ENCODE measurements at regions not wholly inside any gene's neighbourhood (a gene's known extent, or its start where the extent isn't known, plus 50 kb on each side); places are given as distances from the start of the nearest gene placed in this dataset.

- no peaks in the 10 kb centered on the region for H3K4me1 ChIP-seq (ENCODE audit: control insufficient read depth in 2 of 2, insufficient read depth in 1 of 2, low read depth in 1 of 2, low read length in 2 of 2)
Observed at GRCh38 chr1:55368698-55369097, 153.5 kb upstream of the USP24 start.

GRCh38 chr1:55367273-55367672 is 152.1 kb upstream of the USP24 start:
- Histone ChIP-seq H2BK15ac (ENCODE audit: low read length) (no peak overlapping the region), H3K9me3 (replicated peaks in 1 of 2; ENCODE audit: control insufficient read depth in 2 of 2, insufficient read depth in 1 of 2, low read depth in 1 of 2, low read length in 2 of 2) (no peaks in the 10 kb centered on the region), H2BK120ac (ENCODE audit: low read depth, low read length) (no peak overlapping the region), H3K36me3 (replicated peaks in 1 of 2; ENCODE audit: control insufficient read depth in 2 of 2, insufficient read depth in 2 of 2, low read length in 2 of 2) (no peaks in the 10 kb centered on the region), H2AFZ (ENCODE audit: low read length) (no peak overlapping the region), H3K4me3 (ENCODE audit: low read length in 2 of 2) (no peak overlapping the region), H3K14ac (ENCODE audit: low read length) (no peak overlapping the region), H3K4ac (ENCODE audit: low read length) (no peak overlapping the region), H2BK12ac (ENCODE audit: low read length) (no peak overlapping the region), H4K8ac (ENCODE audit: low read depth, low read length) (no peak overlapping the region), H3K4me2 (ENCODE audit: insufficient read depth, low read length, poor library complexity, severe bottlenecking) (no peak overlapping the region), H3K9ac (ENCODE audit: low read depth, low read length, poor library complexity) (no peak overlapping the region), H3K4me1 (ENCODE audit: control insufficient read depth in 2 of 2, insufficient read depth in 1 of 2, low read depth in 1 of 2, low read length in 2 of 2) (no peaks in the 10 kb centered on the region), H3K23ac (ENCODE audit: low read depth, low read length, poor library complexity) (no peak overlapping the region), H2BK5ac (ENCODE audit: low read length) (no peak overlapping the region), H2AK5ac (ENCODE audit: low read depth, low read length) (no peak overlapping the region), H3K18ac (ENCODE audit: low read length) (peak overlapping the region; percentile 15), H3K27me3 (ENCODE audit: control insufficient read depth in 3 of 3, insufficient read depth in 3 of 3, low read depth in 1 of 3, low read length in 3 of 3) (no peaks in the 10 kb centered on the region), H3K27ac (replicated peaks; ENCODE audit: low read length) (no peak overlapping the region), H4K91ac (ENCODE audit: low read depth, low read length, poor library complexity) (no peak overlapping the region), H3K79me1 (ENCODE audit: low read depth, low read length) (no peaks in the 10 kb centered on the region)
- no peak for DNase-seq (ENCODE audit: low spot score)
- WGBS, 2 donors (ENCODE audit: extremely low coverage in 2 of 2, insufficient read length in 2 of 2, insufficient replicate concordance in 1 of 2) = no CpG with 5 or more reads among the region's 7 CpGs

More at GRCh38 chr1:55368698-55369097, 153.5 kb upstream of the USP24 start:
- Histone ChIP-seq H2BK12ac (ENCODE audit: low read length) (no peak overlapping the region), H3K27ac (replicated peaks; ENCODE audit: low read length) (no peak overlapping the region), H2AK5ac (ENCODE audit: low read depth, low read length) (no peak overlapping the region), H2BK5ac (ENCODE audit: low read length) (no peak overlapping the region), H3K4me3 (ENCODE audit: low read length in 2 of 2) (no peak overlapping the region), H3K18ac (ENCODE audit: low read length) (no peak overlapping the region), H3K9ac (ENCODE audit: low read depth, low read length, poor library complexity) (no peak overlapping the region), H3K79me1 (ENCODE audit: low read depth, low read length) (no peaks in the 10 kb centered on the region), H4K8ac (ENCODE audit: low read depth, low read length) (no peak overlapping the region), H3K4me2 (ENCODE audit: insufficient read depth, low read length, poor library complexity, severe bottlenecking) (no peak overlapping the region), H2AFZ (ENCODE audit: low read length) (no peak overlapping the region), H3K4ac (ENCODE audit: low read length) (no peak overlapping the region), H2BK15ac (ENCODE audit: low read length) (no peak overlapping the region), H3K23ac (ENCODE audit: low read depth, low read length, poor library complexity) (no peak overlapping the region), H3K27me3 (ENCODE audit: control insufficient read depth in 3 of 3, insufficient read depth in 3 of 3, low read depth in 1 of 3, low read length in 3 of 3) (no peaks in the 10 kb centered on the region), H3K14ac (ENCODE audit: low read length) (no peak overlapping the region), H3K9me3 (replicated peaks in 1 of 2; ENCODE audit: control insufficient read depth in 2 of 2, insufficient read depth in 1 of 2, low read depth in 1 of 2, low read length in 2 of 2) (no peaks in the 10 kb centered on the region), H4K91ac (ENCODE audit: low read depth, low read length, poor library complexity) (no peak overlapping the region), H2BK120ac (ENCODE audit: low read depth, low read length) (no peak overlapping the region), H3K36me3 (replicated peaks in 1 of 2; ENCODE audit: control insufficient read depth in 2 of 2, insufficient read depth in 2 of 2, low read length in 2 of 2) (no peaks in the 10 kb centered on the region)
- DNase-seq (ENCODE audit: low spot score) = no peak
- no CpG with 5 or more reads among the region's 3 CpGs for WGBS, 2 donors (ENCODE audit: extremely low coverage in 2 of 2, insufficient read length in 2 of 2, insufficient replicate concordance in 1 of 2)

GRCh38 chr1:55364216-55364615 is 149.1 kb upstream of the USP24 start:
- Histone ChIP-seq H3K4me3 (ENCODE audit: low read length in 2 of 2) (no peak overlapping the region), H3K4ac (ENCODE audit: low read length) (no peak overlapping the region), H3K27ac (replicated peaks; ENCODE audit: low read length) (no peak overlapping the region), H2AFZ (ENCODE audit: low read length) (no peak overlapping the region), H2BK120ac (ENCODE audit: low read depth, low read length) (no peak overlapping the region), H2BK12ac (ENCODE audit: low read length) (no peak overlapping the region), H3K18ac (ENCODE audit: low read length) (no peak overlapping the region), H2BK5ac (ENCODE audit: low read length) (no peak overlapping the region), H3K4me2 (ENCODE audit: insufficient read depth, low read length, poor library complexity, severe bottlenecking) (no peak overlapping the region), H3K79me1 (ENCODE audit: low read depth, low read length) (no peaks in the 10 kb centered on the region), H2AK5ac (ENCODE audit: low read depth, low read length) (no peak overlapping the region), H3K23ac (ENCODE audit: low read depth, low read length, poor library complexity) (no peak overlapping the region), H3K36me3 (replicated peaks in 1 of 2; ENCODE audit: control insufficient read depth in 2 of 2, insufficient read depth in 2 of 2, low read length in 2 of 2) (no peaks in the 10 kb centered on the region), H3K27me3 (ENCODE audit: control insufficient read depth in 3 of 3, insufficient read depth in 3 of 3, low read depth in 1 of 3, low read length in 3 of 3) (no peaks in the 10 kb centered on the region), H2BK15ac (ENCODE audit: low read length) (no peak overlapping the region), H3K9me3 (replicated peaks in 1 of 2; ENCODE audit: control insufficient read depth in 2 of 2, insufficient read depth in 1 of 2, low read depth in 1 of 2, low read length in 2 of 2) (no peaks in the 10 kb centered on the region), H4K8ac (ENCODE audit: low read depth, low read length) (no peak overlapping the region), H3K4me1 (ENCODE audit: control insufficient read depth in 2 of 2, insufficient read depth in 1 of 2, low read depth in 1 of 2, low read length in 2 of 2) (no peaks in the 10 kb centered on the region), H4K91ac (ENCODE audit: low read depth, low read length, poor library complexity) (no peak overlapping the region), H3K9ac (ENCODE audit: low read depth, low read length, poor library complexity) (no peak overlapping the region), H3K14ac (ENCODE audit: low read length) (no peak overlapping the region)
- DNase-seq (ENCODE audit: low spot score) = no peak
- no CpG with 5 or more reads among the region's 3 CpGs for WGBS, 2 donors (ENCODE audit: extremely low coverage in 2 of 2, insufficient read length in 2 of 2, insufficient replicate concordance in 1 of 2)

- no peak overlapping the region for H2BK120ac ChIP-seq (ENCODE audit: low read depth, low read length)
- no peak overlapping the region for H3K18ac ChIP-seq (ENCODE audit: low read length)
- no peak overlapping the region for H2BK5ac ChIP-seq (ENCODE audit: low read length)
- no peak overlapping the region for H3K4ac ChIP-seq (ENCODE audit: low read length)
- no peak overlapping the region for H4K8ac ChIP-seq (ENCODE audit: low read depth, low read length)
- no peak overlapping the region for H4K91ac ChIP-seq (ENCODE audit: low read depth, low read length, poor library complexity)
- H3K23ac ChIP-seq (ENCODE audit: low read depth, low read length, poor library complexity) = no peak overlapping the region
- no peaks in the 10 kb centered on the region for H3K9me3 ChIP-seq (replicated peaks in 1 of 2; ENCODE audit: control insufficient read depth in 2 of 2, insufficient read depth in 1 of 2, low read depth in 1 of 2, low read length in 2 of 2)
- no peaks in the 10 kb centered on the region for H3K79me1 ChIP-seq (ENCODE audit: low read depth, low read length)
- H2AK5ac ChIP-seq (ENCODE audit: low read depth, low read length) = no peak overlapping the region
- no peaks in the 10 kb centered on the region for H3K36me3 ChIP-seq (replicated peaks in 1 of 2; ENCODE audit: control insufficient read depth in 2 of 2, insufficient read depth in 2 of 2, low read length in 2 of 2)
- H3K4me3 ChIP-seq (ENCODE audit: low read length in 2 of 2) = no peak overlapping the region
- no peak overlapping the region for H3K27ac ChIP-seq (replicated peaks; ENCODE audit: low read length)
- H2BK12ac ChIP-seq (ENCODE audit: low read length) = no peak overlapping the region
- H3K4me1 ChIP-seq (ENCODE audit: control insufficient read depth in 2 of 2, insufficient read depth in 1 of 2, low read depth in 1 of 2, low read length in 2 of 2) = no peaks in the 10 kb centered on the region
- H3K14ac ChIP-seq (ENCODE audit: low read length) = no peak overlapping the region
- no peak overlapping the region for H3K4me2 ChIP-seq (ENCODE audit: insufficient read depth, low read length, poor library complexity, severe bottlenecking)
- H2AFZ ChIP-seq (ENCODE audit: low read length) = no peak overlapping the region
- H2BK15ac ChIP-seq (ENCODE audit: low read length) = no peak overlapping the region
- no peak overlapping the region for H3K9ac ChIP-seq (ENCODE audit: low read depth, low read length, poor library complexity)
- no peak for DNase-seq (ENCODE audit: low spot score)
- no peaks in the 10 kb centered on the region for H3K27me3 ChIP-seq (ENCODE audit: control insufficient read depth in 3 of 3, insufficient read depth in 3 of 3, low read depth in 1 of 3, low read length in 3 of 3)
- no CpG with 5 or more reads among the region's 1 CpG for WGBS, 2 donors (ENCODE audit: extremely low coverage in 2 of 2, insufficient read length in 2 of 2, insufficient replicate concordance in 1 of 2)
Observed at GRCh38 chr1:55363268-55363667, 148.1 kb upstream of the USP24 start.

Data from neuronal stem cell (in vitro differentiated cells).